ENCODE measurements at regions not wholly inside any gene's neighbourhood (a gene's known extent, or its start where the extent isn't known, plus 50 kb on each side); places are given as distances from the start of the nearest gene placed in this dataset.

GRCh38 chr3:120850381-120851295 lies 57.4 kb upstream of the STXBP5L start:
- DNase-seq (no peak), ATAC-seq (no peak)
- 46 to 60% (median 57%) methylated on average over 6 of the region's 6 CpGs for WGBS, 3 donors
- intact Hi-C loops (cut with DNase I) = no loop called here
- H3K36me3 ChIP-seq (ENCODE audit: insufficient read depth in 1 of 2, low read depth in 1 of 2) = no peaks in the 10 kb centered on the region
- H3K4me1 ChIP-seq = no peaks in the 10 kb centered on the region
- H3K27ac ChIP-seq = no peak overlapping the region
- no peaks in the 10 kb centered on the region for H3K27me3 ChIP-seq (ENCODE audit: insufficient read depth in 3 of 3, low read length in 2 of 3)
- no peak for TF ChIP-seq CTCF (IDR thresholded peaks at IDR 0.05)
- no peak overlapping the region for H3K4me3 ChIP-seq
- no peaks in the 10 kb centered on the region for H3K9me3 ChIP-seq

GRCh38 chr3:120852412-120852811 lies 55.6 kb upstream of the STXBP5L start:
- no peaks in the 10 kb centered on the region for H3K4me1 ChIP-seq
- H3K27ac ChIP-seq = no peak overlapping the region
- H3K36me3 ChIP-seq (ENCODE audit: insufficient read depth in 1 of 2, low read depth in 1 of 2) = no peaks in the 10 kb centered on the region
- ATAC-seq (no peak), DNase-seq (no peak)
- H3K4me3 ChIP-seq = no peak overlapping the region
- WGBS, 3 donors = 63 to 75% (median 68%) methylated on average over 2 of the region's 2 CpGs
- intact Hi-C loops (cut with DNase I) = no loop called here
- no peak for TF ChIP-seq CTCF (IDR thresholded peaks at IDR 0.05)
- H3K27me3 ChIP-seq (ENCODE audit: insufficient read depth in 3 of 3, low read length in 2 of 3) = no peaks in the 10 kb centered on the region
- no peaks in the 10 kb centered on the region for H3K9me3 ChIP-seq

- Histone ChIP-seq H3K4me1 (no peaks in the 10 kb centered on the region), H3K36me3 (ENCODE audit: insufficient read depth in 1 of 2, low read depth in 1 of 2) (no peaks in the 10 kb centered on the region), H3K27ac (no peak overlapping the region), H3K27me3 (ENCODE audit: insufficient read depth in 3 of 3, low read length in 2 of 3) (no peaks in the 10 kb centered on the region), H3K9me3 (no peaks in the 10 kb centered on the region), H3K4me3 (no peak overlapping the region)
- no peak for ATAC-seq
- intact Hi-C loops (cut with DNase I) = no loop called here
- no peak for TF ChIP-seq CTCF (IDR thresholded peaks at IDR 0.05)
- DNase-seq = no peak
- 87 to 93% (median 92%) methylated on average over 9 of the region's 9 CpGs for WGBS, 3 donors
Observed at GRCh38 chr3:120853416-120853815, 54.6 kb upstream of the STXBP5L start.

GRCh38 chr3:120854908-120855526 lies 53.0 kb upstream of the STXBP5L start:
- ATAC-seq (no peak), DNase-seq (no peak)
- H3K27me3 ChIP-seq (ENCODE audit: insufficient read depth in 3 of 3, low read length in 2 of 3) = no peaks in the 10 kb centered on the region
- WGBS, 3 donors = 65 to 70% (median 69%) methylated on average over 3 of the region's 3 CpGs
- H3K4me3 ChIP-seq = no peak overlapping the region
- H3K27ac ChIP-seq = no peak overlapping the region
- no peaks in the 10 kb centered on the region for H3K9me3 ChIP-seq
- intact Hi-C loops (cut with DNase I) = no loop called here
- no peaks in the 10 kb centered on the region for H3K36me3 ChIP-seq (ENCODE audit: insufficient read depth in 1 of 2, low read depth in 1 of 2)
- TF ChIP-seq CTCF (IDR thresholded peaks at IDR 0.05) = no peak
- H3K4me1 ChIP-seq = no peaks in the 10 kb centered on the region
